Smooth muscle cell (in vitro differentiated cells): ENCODE measurements at regions not wholly inside any gene's neighbourhood (a gene's known extent, or its start where the extent isn't known, plus 50 kb on each side); places are given as distances from the start of the nearest gene placed in this dataset.
"Not testable (repeated sequence)": the region's sequence is repeated elsewhere in the genome, so short reads cannot be mapped to it uniquely, and the experiment has no call there.

ENCODE experiments used
- DNase-seq: peaks from one replicate; lab custom pipeline; 2025; ENCODE audit not compliant: unreplicated experiment; lab: John Stamatoyannopoulos, UW
- H2AFZ ChIP-seq: fragments of 200-600 bp; sonication (generic); 2 replicates; pipeline ENCODE4 v1.6.0; 2016; ENCODE audit warnings: antibody characterized with exemption, low read depth, mild to moderate bottlenecking
- H3F3A ChIP-seq: fragments of 200-600 bp; sonication (generic); 2 replicates; pipeline ENCODE4 v1.6.0; 2017; ENCODE audit warnings: antibody characterized with exemption, low read depth
- H3K27ac ChIP-seq: fragments of 200-600 bp; sonication (generic); 2 replicates; pipeline ENCODE4 v1.5.1; 2016; ENCODE audit warnings: low read depth, mild to moderate bottlenecking
- H3K27me3 ChIP-seq: fragments of 200-600 bp; sonication (generic); 2 replicates; pipeline ENCODE4 v1.6.1; 2016; ENCODE audit warnings: low read depth, mild to moderate bottlenecking
- H3K36me3 ChIP-seq: fragments of 200-600 bp; sonication (generic); 2 replicates; pipeline ENCODE4 v1.5.1; 2016; ENCODE audit warnings: low read depth
- H3K4me1 ChIP-seq: fragments of 200-600 bp; sonication (generic); 2 replicates; pipeline ENCODE4 v1.5.1; 2016; ENCODE audit warnings: low read depth
- H3K4me2 ChIP-seq: fragments of 200-600 bp; sonication (generic); 2 replicates; pipeline ENCODE4 v1.6.0; 2016; ENCODE audit warnings: mild to moderate bottlenecking
- H3K4me3 ChIP-seq: fragments of 200-600 bp; sonication (generic); 2 replicates; pipeline ENCODE4 v1.5.1; 2016; ENCODE audit warnings: mild to moderate bottlenecking
- H3K79me2 ChIP-seq: fragments of 200-600 bp; sonication (generic); 2 replicates; pipeline ENCODE4 v1.6.0; 2016; ENCODE audit warnings: low read depth, mild to moderate bottlenecking
- H3K9ac ChIP-seq: fragments of 200-600 bp; sonication (generic); 2 replicates; pipeline ENCODE4 v1.6.0; 2016; ENCODE audit warnings: low read depth
- H3K9me3 ChIP-seq: fragments of 200-600 bp; sonication (generic); replicated peaks from 2 replicates; pipeline ENCODE4 v1.5.1; 2016; ENCODE audit warnings: low read depth
- H4K20me1 ChIP-seq: fragments of 200-600 bp; sonication (generic); 2 replicates; pipeline ENCODE4 v1.6.0; 2016; ENCODE audit warnings: low read depth
- CTCF ChIP-seq: fragments of 200-600 bp; sonication (generic); IDR thresholded peaks from 2 replicates; pipeline ENCODE4 v1.5.1; 2017; ENCODE audit warnings: borderline replicate concordance, mild to moderate bottlenecking, antibody characterized with exemption; ENCODE audit not compliant: insufficient read depth, poor library complexity, severe bottlenecking
- WGBS: methylation state at CpG from one replicate; pipeline ENCODE4 v1.1.7; 2016; ENCODE audit warnings: low lambda C conversion rate; 5-methylcytosine and 5-hydroxymethylcytosine counted together

- Histone ChIP-seq H3K27me3 (no peaks in the 10 kb centered on the region), H3K9me3 (no peaks in the 10 kb centered on the region), H3K4me3 (no peak overlapping the region), H3K79me2 (no peaks in the 10 kb centered on the region), H3K9ac (no peak overlapping the region), H3K27ac (no peak overlapping the region), H3K36me3 (no peaks in the 10 kb centered on the region), H3F3A (no peaks in the 10 kb centered on the region), H3K4me1 (no peaks in the 10 kb centered on the region), H4K20me1 (no peaks in the 10 kb centered on the region), H3K4me2 (no peak overlapping the region), H2AFZ (no peak overlapping the region)
- TF ChIP-seq CTCF = no peak
- WGBS = 92% methylated on average over 6 of the region's 6 CpGs
- no peak for DNase-seq
Observed at GRCh38 chr4:187726485-187726884, 269.1 kb upstream of the ZFP42 start.

GRCh38 chr4:187732524-187732923 is 263.0 kb upstream of the ZFP42 start:
- Histone ChIP-seq H4K20me1 (no peaks in the 10 kb centered on the region), H3K9me3 (no peaks in the 10 kb centered on the region), H3K27me3 (no peaks in the 10 kb centered on the region), H3K9ac (no peak overlapping the region), H3K36me3 (no peaks in the 10 kb centered on the region), H3K4me3 (no peak overlapping the region), H3K4me2 (no peak overlapping the region), H3K4me1 (no peaks in the 10 kb centered on the region), H2AFZ (no peak overlapping the region), H3K27ac (no peak overlapping the region), H3F3A (no peaks in the 10 kb centered on the region), H3K79me2 (no peaks in the 10 kb centered on the region)
- 93% methylated on average over 3 of the region's 3 CpGs for WGBS
- no peak for DNase-seq
- TF ChIP-seq CTCF = no peak

GRCh38 chr4:187739771-187740170 is 255.8 kb upstream of the ZFP42 start:
- H3F3A ChIP-seq = no peaks in the 10 kb centered on the region
- no peaks in the 10 kb centered on the region for H3K27me3 ChIP-seq
- H3K27ac ChIP-seq = no peak overlapping the region
- H3K4me2 ChIP-seq = no peak overlapping the region
- H3K9me3 ChIP-seq = no peaks in the 10 kb centered on the region
- no peaks in the 10 kb centered on the region for H3K36me3 ChIP-seq
- 86% methylated on average over 1 of the region's 1 CpG for WGBS
- H3K4me3 ChIP-seq = no peak overlapping the region
- no peak for TF ChIP-seq CTCF
- no peak overlapping the region for H2AFZ ChIP-seq
- no peaks in the 10 kb centered on the region for H3K4me1 ChIP-seq
- no peaks in the 10 kb centered on the region for H4K20me1 ChIP-seq
- H3K79me2 ChIP-seq = no peaks in the 10 kb centered on the region
- H3K9ac ChIP-seq = no peak overlapping the region
- DNase-seq = no peak

- no peak overlapping the region for H3K27ac ChIP-seq
- no peaks in the 10 kb centered on the region for H3K36me3 ChIP-seq
- no peak overlapping the region for H2AFZ ChIP-seq
- WGBS = 87% methylated on average over 10 of the region's 10 CpGs
- no peaks in the 10 kb centered on the region for H3K79me2 ChIP-seq
- no peak overlapping the region for H3K9ac ChIP-seq
- TF ChIP-seq CTCF = no peak
- H3K4me2 ChIP-seq = no peak overlapping the region
- H3K9me3 ChIP-seq = no peaks in the 10 kb centered on the region
- no peaks in the 10 kb centered on the region for H4K20me1 ChIP-seq
- DNase-seq = no peak
- no peaks in the 10 kb centered on the region for H3F3A ChIP-seq
- H3K4me1 ChIP-seq = no peaks in the 10 kb centered on the region
- H3K4me3 ChIP-seq = no peak overlapping the region
- H3K27me3 ChIP-seq = no peaks in the 10 kb centered on the region
Observed at GRCh38 chr4:187744911-187745310, 250.7 kb upstream of the ZFP42 start.

- H3K9ac ChIP-seq, H3K36me3 ChIP-seq, DNase-seq, H3K4me2 ChIP-seq, H3K79me2 ChIP-seq, H3K4me3 ChIP-seq, H3F3A ChIP-seq, H3K9me3 ChIP-seq, H3K4me1 ChIP-seq, H2AFZ ChIP-seq, H3K27ac ChIP-seq, H4K20me1 ChIP-seq, H3K27me3 ChIP-seq: not testable (repeated sequence)
- 85% methylated on average over 1 of the region's 1 CpG for WGBS
Observed at GRCh38 chr4:187750652-187751051, 244.9 kb upstream of the ZFP42 start.
